Central memory CD8-positive, alpha-beta T cell (primary cell): ENCODE measurements at regions not wholly inside any gene's neighbourhood (a gene's known extent, or its start where the extent isn't known, plus 50 kb on each side); places are given as distances from the start of the nearest gene placed in this dataset.

Experiments used
- ATAC-seq: fragments of 150-1000 bp; cut with Tn5 transposase; replicated peaks from 2 replicates; pipeline ENCODE4 v1.10.0; 2022; ENCODE audit warnings: mild to moderate bottlenecking, moderate FRiP score, moderate number of reproducible peaks; ENCODE audit not compliant: poor library complexity, severe bottlenecking; ENCODE audit errors: extremely low read depth
- DNase-seq, 2 donors: peaks; one replicate each; pipeline ENCODE4 v3.0.0; 2021; ENCODE audit warnings: low spot score in 2 of 2
- H3K27ac Mint-ChIP-seq: one replicate; pipeline ENCODE4 v1.8.0; 2022; ENCODE audit warnings: low read depth, mild to moderate bottlenecking, moderate library complexity, mixed read lengths
- H3K27me3 Mint-ChIP-seq: one replicate; pipeline ENCODE4 v1.8.0; 2022; ENCODE audit warnings: mixed read lengths
- H3K36me3 Mint-ChIP-seq: one replicate; pipeline ENCODE4 v1.8.0; 2022; ENCODE audit warnings: mild to moderate bottlenecking, moderate library complexity, mixed read lengths; ENCODE audit not compliant: insufficient read depth
- H3K4me1 Mint-ChIP-seq: one replicate; pipeline ENCODE4 v1.8.0; 2022; ENCODE audit warnings: mixed read lengths
- H3K4me3 Mint-ChIP-seq: one replicate; pipeline ENCODE4 v1.8.0; 2022; ENCODE audit warnings: mild to moderate bottlenecking, moderate library complexity, mixed read lengths
- H3K9me3 Mint-ChIP-seq: one replicate; pipeline ENCODE4 v1.8.0; 2022; ENCODE audit warnings: mixed read lengths

DNA sequence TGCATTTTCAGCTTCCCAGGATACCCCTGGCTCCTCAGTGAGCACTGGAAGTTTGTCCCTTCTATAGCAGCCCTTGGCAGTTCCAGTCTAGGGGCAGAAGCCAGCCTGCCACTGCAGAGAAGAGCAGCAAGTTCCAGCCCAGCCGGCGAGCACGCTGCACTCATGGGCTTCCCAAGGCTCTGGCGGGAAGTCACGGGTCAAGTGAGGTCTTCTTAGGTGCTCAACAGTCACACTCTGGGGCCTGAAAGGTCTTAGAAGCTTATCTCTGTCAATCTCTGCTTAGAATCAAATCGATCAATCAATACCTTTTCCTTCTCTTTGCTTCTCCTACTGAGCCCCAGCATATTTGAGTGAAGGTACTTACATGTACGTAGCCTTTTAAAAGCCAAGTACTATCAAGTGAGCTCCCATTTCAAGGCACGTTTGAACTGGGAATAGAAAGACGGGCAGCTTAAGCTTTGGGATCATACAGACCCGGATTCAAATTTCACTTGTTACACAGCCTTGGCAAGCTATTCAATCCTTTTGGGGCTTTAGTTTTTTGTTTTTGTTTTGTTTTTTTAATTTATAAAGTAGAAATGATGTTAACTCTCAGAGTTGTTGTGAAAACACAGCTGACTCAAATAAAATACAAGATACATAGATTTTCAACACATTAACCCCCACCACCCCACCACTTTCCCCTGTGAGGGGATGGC lies 152.6 kb upstream of the KLF14 start:
- H3K36me3 Mint-ChIP-seq, result peaks cover 71% of the 10 kb centered on the region
- H3K4me3 Mint-ChIP-seq, result no peak overlapping the region
- H3K4me1 Mint-ChIP-seq, result peaks cover 39% of the 10 kb centered on the region
- ATAC-seq (no peak), DNase-seq (no peak)
- H3K9me3 Mint-ChIP-seq, result no peaks in the 10 kb centered on the region
- no peaks in the 10 kb centered on the region for H3K27me3 Mint-ChIP-seq
- H3K27ac Mint-ChIP-seq, result peak overlapping the region; percentile 91

DNA sequence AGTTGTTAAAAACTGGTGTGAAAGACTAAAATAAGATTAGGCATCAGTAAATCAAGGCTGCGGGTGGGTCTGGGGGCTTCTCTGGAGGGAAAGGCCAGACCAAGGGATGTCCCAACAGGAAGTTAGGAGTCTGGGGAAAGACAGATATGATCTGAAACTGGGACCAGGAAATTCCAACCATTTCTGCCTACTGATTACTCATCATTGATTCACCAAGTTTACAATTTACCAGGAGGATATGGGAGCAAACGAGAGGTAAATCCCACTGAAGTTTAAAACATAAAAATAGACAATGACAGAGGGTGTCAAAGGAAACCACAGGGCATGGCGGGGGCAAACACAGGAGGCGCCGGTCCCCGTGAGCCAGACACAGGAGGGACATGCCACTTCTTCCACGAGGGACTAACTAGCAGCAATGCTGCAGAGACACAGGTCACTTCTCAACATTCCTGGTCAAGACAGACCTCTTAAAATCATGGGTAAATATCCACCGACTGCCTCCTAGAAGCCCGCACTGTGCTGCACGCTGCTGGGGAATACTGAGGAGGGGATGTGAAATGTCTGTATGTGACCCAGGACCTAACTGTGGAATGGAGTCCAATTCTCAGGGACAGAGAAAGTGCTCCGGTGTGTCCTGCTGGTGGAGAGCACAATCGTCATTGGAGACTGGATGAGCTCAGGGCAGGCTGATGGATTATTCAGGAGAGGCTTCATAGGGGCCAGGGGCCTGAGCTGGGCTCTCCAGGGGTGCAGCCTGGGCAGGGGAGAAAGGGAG lies 153.4 kb upstream of the KLF14 start:
- H3K27ac Mint-ChIP-seq, result peak overlapping the region; percentile 91
- no peaks in the 10 kb centered on the region for H3K27me3 Mint-ChIP-seq
- DNase-seq, result no peak
- H3K4me1 Mint-ChIP-seq, result peaks cover 39% of the 10 kb centered on the region
- no peak for ATAC-seq
- H3K4me3 Mint-ChIP-seq, result no peak overlapping the region
- no peaks in the 10 kb centered on the region for H3K9me3 Mint-ChIP-seq
- peaks cover 66% of the 10 kb centered on the region for H3K36me3 Mint-ChIP-seq

DNA sequence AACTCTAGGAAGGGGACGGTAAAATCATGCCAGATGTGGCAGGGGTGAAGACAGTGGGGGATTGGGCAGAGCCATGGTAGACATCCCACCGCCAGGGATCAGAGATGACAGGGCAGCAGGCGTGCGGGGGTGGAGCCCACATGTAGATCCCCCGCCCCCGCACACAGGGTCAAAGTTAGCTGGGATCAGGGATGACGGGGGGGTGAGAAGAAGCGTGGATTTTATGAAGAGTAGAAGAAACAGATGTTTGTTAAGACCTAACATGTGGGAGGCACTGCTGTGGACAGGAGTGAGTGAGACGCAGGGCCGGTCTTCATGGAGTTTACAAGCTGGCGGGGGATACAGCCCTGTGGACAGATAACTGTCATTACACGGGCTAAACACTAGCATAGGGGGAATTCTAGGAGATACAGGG lies 154.0 kb upstream of the KLF14 start:
- DNase-seq, result no peak
- Mint-ChIP-seq H3K4me1 (peaks cover 39% of the 10 kb centered on the region), H3K36me3 (peaks cover 65% of the 10 kb centered on the region), H3K27ac (peak overlapping the region; percentile 91), H3K4me3 (no peak overlapping the region), H3K9me3 (no peaks in the 10 kb centered on the region), H3K27me3 (no peaks in the 10 kb centered on the region)
- peak; percentile 19 for ATAC-seq

DNA sequence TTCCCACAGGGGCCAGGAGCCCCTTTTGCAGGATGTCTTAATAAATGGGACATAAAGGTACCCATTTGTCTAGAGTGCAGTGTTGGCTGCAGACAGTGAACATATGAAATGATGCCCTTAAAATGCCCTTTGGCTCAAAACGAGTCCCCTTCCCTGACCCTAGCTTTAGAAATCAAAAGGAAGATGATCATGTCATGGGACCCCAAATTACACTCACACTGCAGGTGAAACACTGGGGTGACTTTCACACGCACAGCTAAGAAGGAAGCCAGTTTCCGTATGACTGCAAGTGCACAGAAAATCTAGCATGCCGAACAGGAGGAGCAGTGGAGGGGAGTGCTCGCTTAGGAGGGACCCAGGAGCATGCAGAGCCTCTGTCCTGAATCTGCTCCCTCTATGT lies 154.5 kb upstream of the KLF14 start:
- DNase-seq (no peak), ATAC-seq (no peak)
- Mint-ChIP-seq H3K4me3 (no peak overlapping the region), H3K27ac (peak overlapping the region; percentile 91), H3K36me3 (peaks cover 62% of the 10 kb centered on the region), H3K27me3 (no peaks in the 10 kb centered on the region), H3K4me1 (peaks cover 39% of the 10 kb centered on the region), H3K9me3 (no peaks in the 10 kb centered on the region)

DNA sequence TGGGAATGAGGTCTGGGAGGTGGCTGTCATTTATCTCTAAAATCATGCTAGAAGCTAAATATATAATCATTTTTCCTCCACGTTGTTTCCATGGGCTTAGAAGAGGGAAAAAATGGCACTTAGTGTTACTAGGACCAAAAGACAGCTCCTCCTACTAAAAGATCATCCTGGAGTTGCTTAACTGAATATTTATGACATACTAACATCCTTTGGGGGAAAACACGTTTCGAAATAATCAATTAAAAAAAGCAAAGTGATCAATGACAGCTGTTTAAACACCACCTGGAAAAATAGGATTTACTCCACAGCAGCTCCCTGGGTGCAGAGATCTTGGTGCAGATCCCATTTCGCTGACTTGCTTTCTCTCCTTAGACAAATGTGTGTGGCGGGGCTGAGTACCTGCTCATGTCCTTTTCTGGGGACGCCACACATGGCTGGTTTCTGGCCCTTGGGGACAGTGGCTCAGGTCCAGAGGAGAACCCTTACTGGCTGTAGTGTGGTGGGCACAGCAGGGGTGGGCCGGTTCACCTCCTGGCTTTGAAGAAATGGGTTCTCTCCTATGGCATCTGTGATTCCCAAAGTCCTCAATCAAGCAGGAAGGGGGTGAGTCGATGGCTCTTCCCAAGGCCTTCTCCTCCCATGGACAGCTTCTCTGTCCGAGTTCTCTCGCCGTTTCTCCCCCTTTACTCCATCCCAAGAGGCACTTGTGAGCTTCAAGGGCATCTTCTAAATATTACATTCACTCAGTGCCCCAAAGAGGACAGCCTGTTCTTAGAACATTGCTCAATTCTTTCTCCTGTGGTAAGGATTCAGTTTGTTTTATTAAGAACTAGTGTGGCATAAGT lies 156.4 kb upstream of the KLF14 start:
- ATAC-seq, result no peak

DNA sequence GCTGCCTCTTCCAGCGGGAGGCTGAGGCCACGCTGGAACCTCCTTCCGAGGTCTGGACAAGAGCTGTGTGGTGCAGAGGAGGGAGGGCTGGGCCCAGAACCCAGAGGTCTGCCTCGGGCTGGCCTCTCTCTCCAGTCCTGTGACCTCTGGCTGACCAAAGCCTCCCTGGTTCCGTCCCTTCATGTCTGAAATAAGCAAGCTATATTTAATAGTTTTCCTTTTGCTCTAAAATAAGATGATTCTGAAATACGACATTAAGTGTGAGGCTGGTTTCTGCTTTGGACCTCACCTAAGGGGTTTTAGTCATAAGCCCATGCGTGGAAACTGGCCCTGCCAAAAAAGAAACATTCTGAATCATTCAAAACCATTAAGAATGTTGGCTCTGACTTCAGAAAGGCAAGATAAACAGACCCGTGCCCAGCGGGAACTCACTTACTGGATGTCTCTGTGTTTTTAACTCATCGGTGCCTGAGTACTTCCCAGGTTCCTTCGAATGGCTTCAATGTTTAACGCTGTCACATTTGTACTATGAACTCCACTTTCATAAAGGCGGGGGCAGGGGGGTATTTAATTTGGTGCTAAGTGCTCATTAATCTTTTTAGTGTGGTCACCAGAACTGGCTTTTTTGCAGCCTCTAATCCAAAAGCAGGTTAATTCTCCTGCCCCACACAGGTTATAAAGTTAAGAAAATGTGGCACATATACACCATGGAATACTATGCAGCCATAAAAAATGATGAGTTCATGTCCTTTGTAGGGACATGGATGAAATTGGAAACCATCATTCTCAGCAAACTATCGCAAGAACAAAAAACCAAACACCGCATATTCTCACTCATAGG lies 157.5 kb upstream of the KLF14 start:
- DNase-seq, result no peak
- H3K27ac Mint-ChIP-seq, result no peak overlapping the region
- peaks cover 68% of the 10 kb centered on the region for H3K4me1 Mint-ChIP-seq
- no peaks in the 10 kb centered on the region for H3K9me3 Mint-ChIP-seq
- H3K36me3 Mint-ChIP-seq, result peaks cover 63% of the 10 kb centered on the region
- no peak overlapping the region for H3K4me3 Mint-ChIP-seq
- no peaks in the 10 kb centered on the region for H3K27me3 Mint-ChIP-seq
- no peak for ATAC-seq

More for the DNA sequence above, 156.4 kb upstream of the KLF14 start:
- no peak for DNase-seq
- no peak overlapping the region for H3K4me3 Mint-ChIP-seq
- peaks cover 57% of the 10 kb centered on the region for H3K4me1 Mint-ChIP-seq
- no peak overlapping the region for H3K27ac Mint-ChIP-seq
- peaks cover 62% of the 10 kb centered on the region for H3K36me3 Mint-ChIP-seq
- no peaks in the 10 kb centered on the region for H3K27me3 Mint-ChIP-seq
- H3K9me3 Mint-ChIP-seq, result no peaks in the 10 kb centered on the region

DNA sequence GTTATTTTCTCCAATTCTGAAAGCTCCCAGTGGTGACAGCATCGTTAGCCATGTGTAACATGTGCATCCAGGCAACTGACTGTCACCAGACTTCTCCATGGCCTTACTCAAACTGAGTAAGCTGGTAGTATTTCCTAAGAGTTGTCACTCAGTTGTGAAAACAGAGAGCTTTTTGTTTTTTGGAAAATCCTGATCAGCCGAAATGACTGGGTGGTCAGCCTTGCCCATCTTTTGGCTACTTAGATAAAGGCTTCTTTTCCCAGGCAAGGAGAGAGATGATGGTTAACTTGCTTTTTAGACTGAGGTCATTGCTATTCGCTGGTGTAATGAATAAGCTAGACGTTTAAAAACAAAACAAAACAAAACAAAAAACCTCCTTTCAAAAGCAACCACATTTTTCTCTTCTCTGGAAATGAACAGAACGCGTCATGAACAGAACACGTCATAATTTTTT lies 159.5 kb upstream of the KLF14 start:
- Mint-ChIP-seq H3K4me1 (peaks cover 68% of the 10 kb centered on the region), H3K9me3 (no peaks in the 10 kb centered on the region), H3K4me3 (no peak overlapping the region), H3K27me3 (no peaks in the 10 kb centered on the region), H3K36me3 (peaks cover 77% of the 10 kb centered on the region), H3K27ac (peak overlapping the region; percentile 81)
- DNase-seq, result no peak
- ATAC-seq, result no peak

DNA sequence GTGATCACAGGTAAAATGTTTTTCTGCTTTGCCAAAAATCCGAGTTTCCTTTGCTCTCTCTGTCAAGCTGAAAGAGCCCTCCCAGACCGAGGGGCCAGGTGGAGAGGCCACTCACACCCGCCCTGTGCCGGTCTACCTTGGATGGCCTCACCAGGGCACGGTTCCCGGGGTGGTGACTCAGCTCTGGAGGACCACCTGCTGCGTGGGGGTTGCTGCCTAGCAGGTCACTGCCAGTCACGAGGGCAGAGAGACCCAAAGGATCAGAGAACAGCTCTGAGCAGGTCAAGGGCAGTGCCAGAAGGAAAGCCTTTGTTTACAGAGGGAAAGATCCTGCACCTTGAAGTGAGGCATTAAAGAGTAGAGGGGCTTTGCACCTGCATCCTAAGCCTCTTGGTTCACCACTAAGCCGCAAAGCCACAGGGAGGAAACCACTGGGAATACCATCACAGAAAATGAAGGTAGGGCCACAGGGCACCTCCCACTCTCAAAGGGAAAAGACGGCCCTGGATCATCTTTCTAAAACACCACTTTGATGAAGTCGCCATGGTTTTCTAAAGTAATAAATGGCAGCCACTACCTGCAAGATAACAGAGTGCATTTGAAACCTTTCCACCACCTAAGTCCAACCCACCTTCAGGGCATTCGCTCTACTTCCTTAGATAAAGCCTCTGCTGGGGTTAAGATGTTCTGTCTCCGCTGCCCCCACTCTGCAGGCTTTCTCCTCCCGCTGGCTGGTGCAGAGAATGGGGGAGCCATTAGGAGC lies 160.3 kb upstream of the KLF14 start:
- no peaks in the 10 kb centered on the region for H3K27me3 Mint-ChIP-seq
- ATAC-seq (no peak), DNase-seq (no peak)
- peak overlapping the region; percentile 48 for H3K4me3 Mint-ChIP-seq
- H3K36me3 Mint-ChIP-seq, result peaks cover 80% of the 10 kb centered on the region
- peaks cover 64% of the 10 kb centered on the region for H3K4me1 Mint-ChIP-seq
- H3K9me3 Mint-ChIP-seq, result no peaks in the 10 kb centered on the region
- peak overlapping the region; percentile 81 for H3K27ac Mint-ChIP-seq

DNA sequence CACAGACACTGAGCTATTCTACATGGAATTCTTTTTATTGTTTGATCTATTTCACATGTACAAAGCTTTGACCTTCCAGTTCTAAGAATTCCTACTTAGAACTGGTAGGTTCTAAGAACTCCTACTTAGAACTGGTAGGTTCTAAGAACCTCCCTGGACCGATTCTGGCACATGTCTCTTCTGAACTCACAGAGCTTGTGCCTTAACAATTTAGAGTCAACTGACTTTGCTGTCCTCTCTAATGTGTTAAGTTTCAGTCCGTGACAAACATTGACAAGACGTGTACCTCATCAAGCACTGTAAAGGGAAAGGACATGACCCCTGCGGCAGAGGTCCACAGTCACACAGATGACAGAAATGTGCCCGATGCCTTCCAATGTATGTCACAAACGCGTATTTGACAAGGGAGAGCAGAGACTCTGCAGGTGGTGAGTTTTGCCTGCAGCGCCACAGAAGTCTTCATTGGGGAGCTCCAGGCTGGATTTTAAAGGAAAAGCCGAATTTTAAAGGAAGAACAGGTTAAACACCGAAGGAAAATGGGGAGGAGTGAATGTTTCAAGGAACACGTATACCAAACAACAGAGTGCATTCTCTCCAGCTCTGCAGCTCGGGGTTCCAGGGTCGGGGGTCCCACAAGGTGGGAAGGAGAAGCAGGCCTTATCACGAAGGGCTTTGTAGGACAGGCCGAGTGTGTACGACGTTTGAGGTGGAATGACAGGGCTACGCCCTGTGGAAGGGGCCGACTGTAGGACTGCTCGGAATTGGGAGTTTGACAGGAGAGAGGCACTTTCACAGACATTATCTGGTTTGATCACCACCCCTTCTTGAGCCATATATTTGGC lies 161.1 kb upstream of the KLF14 start:
- Mint-ChIP-seq H3K4me3 (peak overlapping the region; percentile 48), H3K36me3 (peaks cover 78% of the 10 kb centered on the region), H3K4me1 (peaks cover 69% of the 10 kb centered on the region), H3K9me3 (no peaks in the 10 kb centered on the region), H3K27me3 (no peaks in the 10 kb centered on the region), H3K27ac (peak overlapping the region; percentile 81)
- no peak for ATAC-seq
- DNase-seq, result no peak

DNA sequence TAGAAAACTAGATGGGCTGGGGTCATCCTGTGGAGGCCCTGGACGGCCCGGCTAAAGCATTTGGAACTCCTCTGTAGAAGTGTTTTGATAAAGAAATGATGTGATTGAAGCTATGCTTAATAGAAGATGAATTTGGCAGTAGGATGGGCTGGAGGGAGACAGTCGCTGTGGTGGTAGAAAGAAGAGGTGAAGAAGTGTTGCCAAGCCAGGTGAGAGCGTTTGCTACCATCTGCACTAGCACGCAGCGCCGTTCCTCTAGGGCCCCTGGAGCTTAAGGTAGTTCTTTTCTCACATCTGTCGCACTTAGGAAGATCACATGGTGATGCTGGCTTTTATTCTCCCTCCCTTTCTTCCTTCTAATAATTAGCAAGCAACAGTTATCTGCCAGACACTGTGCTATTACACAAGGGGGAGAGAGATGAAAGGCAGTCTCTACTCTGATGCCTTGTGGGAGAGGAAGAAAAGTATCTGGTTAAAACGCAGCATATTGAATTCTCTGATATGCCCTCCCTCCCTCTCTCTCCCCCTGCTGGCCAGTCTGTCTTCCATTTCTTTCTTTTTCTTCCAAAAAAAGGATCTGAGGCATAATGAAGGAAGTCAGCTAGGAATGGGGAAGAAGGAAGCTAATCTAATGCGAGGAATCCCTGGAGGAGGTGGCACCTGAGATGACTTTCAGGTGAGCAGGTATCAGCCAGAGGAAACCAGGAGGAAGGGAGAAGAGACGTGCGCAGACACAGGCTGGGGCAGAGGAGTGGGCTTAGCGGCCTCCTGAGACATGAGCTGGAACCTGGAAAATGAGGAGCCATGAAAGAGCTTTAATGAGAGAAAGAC lies 162.3 kb upstream of the KLF14 start:
- DNase-seq (no peak), ATAC-seq (no peak)
- H3K36me3 Mint-ChIP-seq, result peaks cover 79% of the 10 kb centered on the region
- peak overlapping the region; percentile 81 for H3K27ac Mint-ChIP-seq
- H3K4me1 Mint-ChIP-seq, result peaks cover 69% of the 10 kb centered on the region
- H3K27me3 Mint-ChIP-seq, result no peaks in the 10 kb centered on the region
- H3K9me3 Mint-ChIP-seq, result no peaks in the 10 kb centered on the region
- H3K4me3 Mint-ChIP-seq, result no peak overlapping the region
